GM12878 (cell line): ENCODE measurements at regions not wholly inside any gene's neighbourhood (a gene's known extent, or its start where the extent isn't known, plus 50 kb on each side); places are given as distances from the start of the nearest gene placed in this dataset.

Experiments
- ATAC-seq: fragments of 200-7000 bp; cut with Tn5 transposase; 3 replicates; pipeline ENCODE4 v1.9.1; 2020; ENCODE audit warnings: mild to moderate bottlenecking, moderate library complexity
- BruUV-seq: library from RNA; stranded (reverse); fragments of 400-500 nt; replicated peaks from 2 replicates; lab custom pipeline; 2021; lab: Mats Ljungman, UMichigan
- CTCF ChIA-PET: fragments of 300-600 bp; sonication (Branson Sonifier 250); formaldehyde crosslinking; extraction: SDS; loops from one replicate; lab custom pipeline; 2021; ENCODE audit warnings: inconsistent platforms; lab: Yijun Ruan, JAX
- POLR2A ChIA-PET: fragments of 350-600 bp; formaldehyde crosslinking; extraction: SDS; loops from one replicate; lab custom pipeline; 2021; ENCODE audit warnings: inconsistent platforms; lab: Charles Lee
- RAD21 ChIA-PET: fragments of 300-600 bp; sonication (Branson Sonifier 250); formaldehyde crosslinking; loops from one replicate; lab custom pipeline; 2023; ENCODE audit warnings: antibody characterized with exemption; ENCODE audit not compliant: unreplicated experiment; lab: Charles Lee
- SMC1A ChIA-PET: fragments of 300-600 bp; sonication (Branson Sonifier 250); formaldehyde crosslinking; loops from one replicate; lab custom pipeline; 2023; ENCODE audit not compliant: unreplicated experiment, uncharacterized antibody; lab: Charles Lee
- DNase-seq: peaks from one replicate; pipeline ENCODE4 v3.0.0-alpha.2; 2011; ENCODE audit warnings: low read depth, low spot score
- FAIRE-seq: peaks from 3 replicates; lab custom pipeline; 2011; peaks lifted over from hg19 to GRCh38; lab: Jason Lieb, UNC
- H2AFZ ChIP-seq: 2 replicates; pipeline ENCODE4 v1.6.0; 2011; ENCODE audit warnings: low read depth, low read length, control low read depth; ENCODE audit not compliant: control insufficient read depth
- H3K27ac ChIP-seq: 2 replicates; pipeline ENCODE4 v1.5.1; 2011; ENCODE audit warnings: control low read depth; ENCODE audit not compliant: control insufficient read depth, insufficient read depth
- H3K27me3 ChIP-seq, 2 experiments: replicated peaks in 1 of 2; 2 replicates each; pipeline versions ENCODE4 v1.6.0 to v1.6.1; 2011; ENCODE audit warnings: low read length in 1 of 2; ENCODE audit not compliant: control insufficient read depth in 2 of 2, insufficient read depth in 2 of 2
- H3K36me3 ChIP-seq, 2 experiments: 2 replicates each; pipeline ENCODE4 v1.5.1; 2011; ENCODE audit warnings: low read length in 1 of 2; ENCODE audit not compliant: control insufficient read depth in 2 of 2, insufficient read depth in 2 of 2
- H3K4me1 ChIP-seq: 2 replicates; pipeline ENCODE4 v1.6.1; 2011; ENCODE audit warnings: mild to moderate bottlenecking, low read length, moderate library complexity, mixed read lengths; ENCODE audit not compliant: control insufficient read depth, insufficient read depth
- H3K4me2 ChIP-seq: 2 replicates; pipeline ENCODE4 v1.6.0; 2011; ENCODE audit warnings: control low read depth; ENCODE audit not compliant: control insufficient read depth, insufficient read depth
- H3K4me3 ChIP-seq: fragments of 200-600 bp; sonication (generic); 2 replicates; pipeline ENCODE4 v1.5.1; 2016
- H3K79me2 ChIP-seq: 2 replicates; pipeline ENCODE4 v1.6.0; 2011; ENCODE audit warnings: low read length; ENCODE audit not compliant: control insufficient read depth, insufficient read depth
- H3K9ac ChIP-seq: 2 replicates; pipeline ENCODE4 v1.8.0; 2011; ENCODE audit warnings: low read length, control low read depth, mixed read lengths; ENCODE audit not compliant: control insufficient read depth, insufficient read depth
- H3K9me3 ChIP-seq: replicated peaks from 3 replicates; pipeline ENCODE4 v1.5.1; 2011; ENCODE audit warnings: mild to moderate bottlenecking, low read length; ENCODE audit not compliant: control insufficient read depth, insufficient read depth
- H4K20me1 ChIP-seq: 2 replicates; pipeline ENCODE4 v1.6.0; 2011; ENCODE audit not compliant: control insufficient read depth, insufficient read depth
- ATF2 ChIP-seq: IDR thresholded peaks from 2 replicates; pipeline ENCODE4 v1.6.1; 2012; ENCODE audit warnings: low read length, inconsistent platforms
- E2F4 ChIP-seq: IDR thresholded peaks from 2 replicates; pipeline ENCODE4 v1.6.1; 2012; ENCODE audit warnings: low read depth, low read length, improper control_type of control experiment
- KLF5 ChIP-seq: fragments of 450-650 bp; IDR thresholded peaks from 2 replicates; pipeline ENCODE4 v1.6.1; 2014; ENCODE audit warnings: mild to moderate bottlenecking; ENCODE audit not compliant: partially characterized antibody
- MAX ChIP-seq: IDR thresholded peaks from 2 replicates; pipeline ENCODE4 v1.6.1; 2012; ENCODE audit warnings: low read depth, low read length, improper control_type of control experiment
- MTA2 ChIP-seq: fragments of 450-650 bp; IDR thresholded peaks from 2 replicates; pipeline ENCODE4 v1.6.1; 2016; ENCODE audit warnings: low read depth, mild to moderate bottlenecking, moderate library complexity
- MYC ChIP-seq: IDR thresholded peaks from 2 replicates; pipeline ENCODE4 v1.6.1; 2011; ENCODE audit warnings: mild to moderate bottlenecking, low read length, moderate library complexity, inconsistent platforms; ENCODE audit not compliant: insufficient read depth, insufficient replicate concordance, insufficient read length, severe bottlenecking
- NR2C2 ChIP-seq: IDR thresholded peaks from 2 replicates; pipeline ENCODE4 v1.6.1; 2011; ENCODE audit warnings: borderline replicate concordance, low read depth; ENCODE audit not compliant: control insufficient read depth, insufficient read length
- SIN3A ChIP-seq: IDR thresholded peaks from 2 replicates; pipeline ENCODE4 v1.6.1; 2012; ENCODE audit warnings: low read depth, low read length, improper control_type of control experiment
- SMAD1 ChIP-seq: fragments of 450-650 bp; IDR thresholded peaks from 2 replicates; pipeline ENCODE4 v1.6.1; 2018; ENCODE audit warnings: mild to moderate bottlenecking, low read depth; ENCODE audit not compliant: partially characterized antibody
- SMAD5 ChIP-seq: IDR thresholded peaks from 2 replicates; pipeline ENCODE4 v1.6.1; 2016; ENCODE audit warnings: antibody characterized with exemption, low read depth
- SMARCA5 ChIP-seq: fragments of 450-650 bp; IDR thresholded peaks from 2 replicates; pipeline ENCODE4 v1.6.1; 2017; ENCODE audit warnings: mild to moderate bottlenecking
- SREBF1 ChIP-seq: IDR thresholded peaks from 2 replicates; pipeline ENCODE4 v1.6.1; 2012; ENCODE audit warnings: mild to moderate bottlenecking, low read length
- ZNF687 ChIP-seq: fragments of 450-650 bp; IDR thresholded peaks from 2 replicates; pipeline ENCODE4 v1.6.1; 2017; ENCODE audit warnings: mild to moderate bottlenecking, moderate library complexity
- ZSCAN29 ChIP-seq: fragments of 450-650 bp; IDR thresholded peaks from 2 replicates; pipeline ENCODE4 v1.6.1; 2017; ENCODE audit warnings: mild to moderate bottlenecking, moderate library complexity
- WGBS: methylation state at CpG from one replicate; pipeline ENCODE4 v1.1.6; 2016; ENCODE audit warnings: low lambda C conversion rate; ENCODE audit not compliant: insufficient replicate concordance, insufficient coverage; ENCODE audit errors: missing lambda C conversion rate; 5-methylcytosine and 5-hydroxymethylcytosine counted together
- in situ Hi-C: fragments of 300-500 bp; cut with MboI; formaldehyde crosslinking; loops from 9 replicates; pipeline ENCODE4 v1.14.3; 2018; ENCODE audit warnings: mixed read lengths
- intact Hi-C: fragments of 100-400 bp; cut with micrococcal nuclease; formaldehyde crosslinking; loops from one replicate; pipeline ENCODE4 v1.14.2; 2022; ENCODE audit not compliant: unreplicated experiment
- TF ChIP-seq, protein P1 (sequence below): IDR thresholded peaks from 2 replicates; pipeline ENCODE4 v1.6.1; 2011; ENCODE audit warnings: mild to moderate bottlenecking, low read depth, low read length, moderate library complexity; ENCODE audit not compliant: insufficient replicate concordance
- TF ChIP-seq, protein P2 (sequence below): fragments of 450-650 bp; conservative IDR thresholded peaks from 2 replicates; pipeline ENCODE4 v1.6.1; 2017; ENCODE audit warnings: mild to moderate bottlenecking, moderate library complexity

DNA sequence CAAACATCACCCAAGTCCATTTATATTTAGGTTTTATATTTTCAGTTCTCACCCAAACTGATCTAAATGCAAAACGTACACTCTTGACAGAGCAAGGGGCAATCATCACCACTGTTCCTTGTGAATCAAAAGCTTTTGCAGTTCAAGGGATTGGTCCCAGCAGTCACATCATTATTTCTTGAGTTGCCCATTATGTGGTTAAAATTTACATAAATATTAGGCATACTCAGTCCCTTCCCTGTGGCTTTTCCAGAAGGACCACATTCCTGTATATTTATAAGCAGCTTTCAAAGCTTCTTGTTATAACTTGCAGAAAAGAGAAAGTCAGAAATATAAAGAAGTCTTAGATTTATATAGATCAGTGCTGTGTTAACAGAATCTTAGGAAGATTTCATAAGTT is 224.4 kb downstream of the CLCN4 start:
- intact Hi-C loops = no loop called here
- RAD21 ChIA-PET = no interaction called here
- H4K20me1 ChIP-seq = no peaks in the 10 kb centered on the region
- H3K36me3 ChIP-seq = no peaks in the 10 kb centered on the region
- no peaks in the 10 kb centered on the region for H3K4me1 ChIP-seq
- POLR2A ChIA-PET = no interaction called here
- no peak overlapping the region for H3K27ac ChIP-seq
- no peaks in the 10 kb centered on the region for H3K79me2 ChIP-seq
- no peak overlapping the region for H3K4me3 ChIP-seq
- H2AFZ ChIP-seq = no peak overlapping the region
- no TSS peak for BruUV-seq
- H3K27me3 ChIP-seq = no peaks in the 10 kb centered on the region
- SMC1A ChIA-PET = no interaction called here
- DNase-seq (no peak), ATAC-seq (peak; percentile 14; the same call in 1 of the 3 replicates), FAIRE-seq (no peak)
- no peak overlapping the region for H3K9ac ChIP-seq
- 0% methylated on average over 1 of the region's 1 CpG for whole genome bisulfite sequencing
- no peaks in the 10 kb centered on the region for H3K9me3 ChIP-seq
- in situ Hi-C loops = no loop called here
- CTCF ChIA-PET = no interaction called here
- no peak overlapping the region for H3K4me2 ChIP-seq
- TF ChIP-seq MYC (no peak), SIN3A (no peak), NR2C2 (no peak), E2F4 (no peak), SMAD1 (no peak), ZNF687 (no peak), MAX (no peak), KLF5 (no peak), SMARCA5 (no peak), ZSCAN29 (no peak), SREBF1 (no peak), SMAD5 (no peak), ATF2 (no peak), MTA2 (no peak)
- TF ChIP-seq, protein P1, sequence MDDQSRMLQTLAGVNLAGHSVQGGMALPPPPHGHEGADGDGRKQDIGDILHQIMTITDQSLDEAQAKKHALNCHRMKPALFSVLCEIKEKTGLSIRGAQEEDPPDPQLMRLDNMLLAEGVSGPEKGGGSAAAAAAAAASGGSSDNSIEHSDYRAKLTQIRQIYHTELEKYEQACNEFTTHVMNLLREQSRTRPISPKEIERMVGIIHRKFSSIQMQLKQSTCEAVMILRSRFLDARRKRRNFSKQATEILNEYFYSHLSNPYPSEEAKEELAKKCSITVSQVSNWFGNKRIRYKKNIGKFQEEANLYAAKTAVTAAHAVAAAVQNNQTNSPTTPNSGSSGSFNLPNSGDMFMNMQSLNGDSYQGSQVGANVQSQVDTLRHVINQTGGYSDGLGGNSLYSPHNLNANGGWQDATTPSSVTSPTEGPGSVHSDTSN = no peak
- TF ChIP-seq, protein P2, sequence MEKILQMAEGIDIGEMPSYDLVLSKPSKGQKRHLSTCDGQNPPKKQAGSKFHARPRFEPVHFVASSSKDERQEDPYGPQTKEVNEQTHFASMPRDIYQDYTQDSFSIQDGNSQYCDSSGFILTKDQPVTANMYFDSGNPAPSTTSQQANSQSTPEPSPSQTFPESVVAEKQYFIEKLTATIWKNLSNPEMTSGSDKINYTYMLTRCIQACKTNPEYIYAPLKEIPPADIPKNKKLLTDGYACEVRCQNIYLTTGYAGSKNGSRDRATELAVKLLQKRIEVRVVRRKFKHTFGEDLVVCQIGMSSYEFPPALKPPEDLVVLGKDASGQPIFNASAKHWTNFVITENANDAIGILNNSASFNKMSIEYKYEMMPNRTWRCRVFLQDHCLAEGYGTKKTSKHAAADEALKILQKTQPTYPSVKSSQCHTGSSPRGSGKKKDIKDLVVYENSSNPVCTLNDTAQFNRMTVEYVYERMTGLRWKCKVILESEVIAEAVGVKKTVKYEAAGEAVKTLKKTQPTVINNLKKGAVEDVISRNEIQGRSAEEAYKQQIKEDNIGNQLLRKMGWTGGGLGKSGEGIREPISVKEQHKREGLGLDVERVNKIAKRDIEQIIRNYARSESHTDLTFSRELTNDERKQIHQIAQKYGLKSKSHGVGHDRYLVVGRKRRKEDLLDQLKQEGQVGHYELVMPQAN = no peak
